WTC11 (cell line): ENCODE measurements at regions not wholly inside any gene's neighbourhood (a gene's known extent, or its start where the extent isn't known, plus 50 kb on each side); places are given as distances from the start of the nearest gene placed in this dataset.

ENCODE experiments used
- ESRRA ChIP-seq: sonication (generic); formaldehyde crosslinking; IDR thresholded peaks from 2 replicates; pipeline ENCODE4 v1.8.1; 2022; ENCODE audit warnings: mild to moderate bottlenecking, missing genetic modification reagents, borderline replicate concordance
- NFYB ChIP-seq: sonication (generic); formaldehyde crosslinking; conservative IDR thresholded peaks from 2 replicates; pipeline ENCODE4 v1.8.0; 2022; ENCODE audit warnings: low read depth, missing genetic modification reagents
- NR2C2 ChIP-seq: sonication (generic); formaldehyde crosslinking; IDR thresholded peaks from 2 replicates; pipeline ENCODE4 v1.8.0; 2022; ENCODE audit warnings: mild to moderate bottlenecking, missing genetic modification reagents
- RELA ChIP-seq: sonication (generic); formaldehyde crosslinking; IDR thresholded peaks from 2 replicates; pipeline ENCODE4 v1.8.1; 2022; ENCODE audit warnings: missing genetic modification reagents, mild to moderate bottlenecking, borderline replicate concordance
- TP53 ChIP-seq: sonication (generic); formaldehyde crosslinking; IDR thresholded peaks from 2 replicates; pipeline ENCODE4 v1.8.1; 2023; ENCODE audit warnings: mild to moderate bottlenecking, missing genetic modification reagents
- ZNF121 ChIP-seq: sonication (generic); formaldehyde crosslinking; IDR thresholded peaks from 2 replicates; pipeline ENCODE4 v1.8.0; 2023; ENCODE audit warnings: missing genetic modification reagents
- ZNF263 ChIP-seq: sonication (generic); formaldehyde crosslinking; IDR thresholded peaks from 2 replicates; pipeline ENCODE4 v1.8.1; 2022; ENCODE audit warnings: low read depth, mild to moderate bottlenecking, moderate library complexity, missing genetic modification reagents
- TF ChIP-seq, protein P1 (sequence below): fragments of 200-600 bp; IDR thresholded peaks from 2 replicates; pipeline ENCODE4 v1.8.0; 2022; ENCODE audit warnings: antibody characterized with exemption
- TF ChIP-seq, protein P2 (sequence below): sonication (generic); formaldehyde crosslinking; IDR thresholded peaks from 2 replicates; pipeline ENCODE4 v1.8.1; 2023; ENCODE audit warnings: mild to moderate bottlenecking, missing genetic modification reagents, moderate library complexity
- TF ChIP-seq, protein P3 (sequence below): sonication (generic); formaldehyde crosslinking; IDR thresholded peaks from 2 replicates; pipeline ENCODE4 v1.8.0; 2022; ENCODE audit warnings: mild to moderate bottlenecking, missing genetic modification reagents
- TF ChIP-seq, protein P4 (sequence below): sonication (generic); formaldehyde crosslinking; IDR thresholded peaks from 2 replicates; pipeline ENCODE4 v1.8.0; 2023; ENCODE audit warnings: missing genetic modification reagents

DNA sequence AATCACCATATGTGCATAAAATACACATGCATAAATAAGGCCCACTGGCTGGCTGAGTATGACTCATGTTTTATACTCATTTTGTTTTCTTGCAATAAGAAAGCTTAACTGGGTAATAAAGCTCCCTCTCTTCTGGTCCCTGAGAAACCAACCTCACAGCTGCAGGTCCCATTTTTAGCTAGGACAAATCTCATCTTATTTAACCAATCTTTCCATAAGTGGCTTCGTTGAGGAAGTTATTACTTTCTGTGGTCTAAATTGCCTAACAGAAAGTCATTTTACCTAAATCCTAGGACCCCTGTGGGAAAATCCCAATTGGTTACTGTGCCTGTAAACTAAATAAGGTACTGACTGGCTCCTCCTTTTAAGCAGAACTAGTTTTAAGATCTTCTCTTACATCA lies 232.8 kb upstream of the FBXO33 start:
- TF ChIP-seq, protein P1, sequence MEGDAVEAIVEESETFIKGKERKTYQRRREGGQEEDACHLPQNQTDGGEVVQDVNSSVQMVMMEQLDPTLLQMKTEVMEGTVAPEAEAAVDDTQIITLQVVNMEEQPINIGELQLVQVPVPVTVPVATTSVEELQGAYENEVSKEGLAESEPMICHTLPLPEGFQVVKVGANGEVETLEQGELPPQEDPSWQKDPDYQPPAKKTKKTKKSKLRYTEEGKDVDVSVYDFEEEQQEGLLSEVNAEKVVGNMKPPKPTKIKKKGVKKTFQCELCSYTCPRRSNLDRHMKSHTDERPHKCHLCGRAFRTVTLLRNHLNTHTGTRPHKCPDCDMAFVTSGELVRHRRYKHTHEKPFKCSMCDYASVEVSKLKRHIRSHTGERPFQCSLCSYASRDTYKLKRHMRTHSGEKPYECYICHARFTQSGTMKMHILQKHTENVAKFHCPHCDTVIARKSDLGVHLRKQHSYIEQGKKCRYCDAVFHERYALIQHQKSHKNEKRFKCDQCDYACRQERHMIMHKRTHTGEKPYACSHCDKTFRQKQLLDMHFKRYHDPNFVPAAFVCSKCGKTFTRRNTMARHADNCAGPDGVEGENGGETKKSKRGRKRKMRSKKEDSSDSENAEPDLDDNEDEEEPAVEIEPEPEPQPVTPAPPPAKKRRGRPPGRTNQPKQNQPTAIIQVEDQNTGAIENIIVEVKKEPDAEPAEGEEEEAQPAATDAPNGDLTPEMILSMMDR: no peak
- TF ChIP-seq, protein P2, sequence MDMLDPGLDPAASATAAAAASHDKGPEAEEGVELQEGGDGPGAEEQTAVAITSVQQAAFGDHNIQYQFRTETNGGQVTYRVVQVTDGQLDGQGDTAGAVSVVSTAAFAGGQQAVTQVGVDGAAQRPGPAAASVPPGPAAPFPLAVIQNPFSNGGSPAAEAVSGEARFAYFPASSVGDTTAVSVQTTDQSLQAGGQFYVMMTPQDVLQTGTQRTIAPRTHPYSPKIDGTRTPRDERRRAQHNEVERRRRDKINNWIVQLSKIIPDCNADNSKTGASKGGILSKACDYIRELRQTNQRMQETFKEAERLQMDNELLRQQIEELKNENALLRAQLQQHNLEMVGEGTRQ (CRISPR knock-in tag): no peak
- TF ChIP-seq NR2C2 (CRISPR knock-in tag): no peak
- TF ChIP-seq ESRRA (CRISPR knock-in tag): no peak
- TF ChIP-seq, protein P3, sequence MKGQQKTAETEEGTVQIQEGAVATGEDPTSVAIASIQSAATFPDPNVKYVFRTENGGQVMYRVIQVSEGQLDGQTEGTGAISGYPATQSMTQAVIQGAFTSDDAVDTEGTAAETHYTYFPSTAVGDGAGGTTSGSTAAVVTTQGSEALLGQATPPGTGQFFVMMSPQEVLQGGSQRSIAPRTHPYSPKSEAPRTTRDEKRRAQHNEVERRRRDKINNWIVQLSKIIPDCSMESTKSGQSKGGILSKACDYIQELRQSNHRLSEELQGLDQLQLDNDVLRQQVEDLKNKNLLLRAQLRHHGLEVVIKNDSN: no peak
- TF ChIP-seq RELA (CRISPR knock-in tag): no peak
- TF ChIP-seq, protein P4, sequence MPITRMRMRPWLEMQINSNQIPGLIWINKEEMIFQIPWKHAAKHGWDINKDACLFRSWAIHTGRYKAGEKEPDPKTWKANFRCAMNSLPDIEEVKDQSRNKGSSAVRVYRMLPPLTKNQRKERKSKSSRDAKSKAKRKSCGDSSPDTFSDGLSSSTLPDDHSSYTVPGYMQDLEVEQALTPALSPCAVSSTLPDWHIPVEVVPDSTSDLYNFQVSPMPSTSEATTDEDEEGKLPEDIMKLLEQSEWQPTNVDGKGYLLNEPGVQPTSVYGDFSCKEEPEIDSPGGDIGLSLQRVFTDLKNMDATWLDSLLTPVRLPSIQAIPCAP: no peak
- TF ChIP-seq TP53 (CRISPR knock-in tag): no peak
- TF ChIP-seq NFYB (CRISPR knock-in tag): no peak
- TF ChIP-seq ZNF263 (CRISPR knock-in tag): no peak
- no peak for TF ChIP-seq ZNF121 (CRISPR knock-in tag)
